AG20443 (cell line): ENCODE measurements at regions not wholly inside any gene's neighbourhood (a gene's known extent, or its start where the extent isn't known, plus 50 kb on each side); places are given as distances from the start of the nearest gene placed in this dataset.
A peak's percentile ranks its signal among the peaks of the same experiment; 100 is the strongest.

Experiments used
- DNase-seq: peaks from one replicate; pipeline ENCODE4 v3.0.0; 2012; ENCODE audit warnings: low spot score, mixed read lengths

DNA sequence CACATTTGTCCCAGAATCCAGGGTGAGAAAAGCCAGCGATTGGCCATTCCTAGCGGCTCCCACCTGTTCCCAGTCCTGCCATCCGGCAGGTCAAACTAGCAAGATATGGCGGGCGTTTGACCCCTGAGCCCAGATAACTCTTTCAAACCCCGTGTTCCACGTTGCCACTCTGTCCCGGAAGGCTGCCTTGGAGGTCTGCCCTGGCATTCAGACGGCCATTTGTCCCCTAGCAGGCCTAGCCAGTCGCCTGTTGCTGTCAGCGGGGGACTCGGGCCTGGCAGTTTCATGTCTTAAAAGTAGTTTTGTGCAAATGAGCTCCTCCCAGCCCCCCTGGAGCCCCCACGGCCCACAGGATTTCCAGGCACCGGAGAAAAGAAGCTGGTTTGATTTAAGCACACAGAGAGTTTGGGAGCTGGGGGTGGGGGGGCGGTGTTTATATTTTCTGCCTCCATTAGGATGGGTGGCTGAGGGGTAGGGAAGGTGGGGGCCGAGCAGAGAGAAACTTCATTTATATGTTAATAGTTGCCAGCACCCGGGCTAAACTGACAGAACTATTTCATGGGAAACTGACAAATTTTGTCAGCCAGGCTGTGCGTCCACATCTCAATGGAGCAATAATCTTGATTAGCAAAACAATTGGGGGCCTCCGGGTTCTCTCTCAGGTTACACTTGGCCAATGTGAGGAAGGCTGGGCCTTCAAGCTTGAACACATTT is 240.9 kb upstream of the SALL1 start:
- no peak for DNase-seq

DNA sequence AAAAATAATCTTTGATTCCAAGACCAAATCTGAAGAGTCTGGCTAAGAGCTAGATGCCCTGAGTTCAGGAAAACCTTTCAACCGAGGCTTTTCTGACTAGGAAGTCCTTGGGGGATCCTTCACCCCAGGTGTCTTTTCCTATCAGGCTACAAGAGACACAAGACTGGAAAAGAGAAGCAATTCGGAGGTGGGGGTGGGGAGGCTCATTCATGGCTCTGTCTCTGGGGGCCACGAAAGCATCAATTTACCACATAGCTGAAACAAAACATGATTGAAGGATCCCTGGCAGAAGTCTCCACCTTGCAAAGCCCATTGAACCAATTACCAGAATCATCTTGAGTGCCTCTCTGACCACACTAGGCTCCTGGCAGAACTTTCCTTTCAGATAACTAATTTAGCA is 239.8 kb upstream of the SALL1 start:
- no peak for DNase-seq

DNA sequence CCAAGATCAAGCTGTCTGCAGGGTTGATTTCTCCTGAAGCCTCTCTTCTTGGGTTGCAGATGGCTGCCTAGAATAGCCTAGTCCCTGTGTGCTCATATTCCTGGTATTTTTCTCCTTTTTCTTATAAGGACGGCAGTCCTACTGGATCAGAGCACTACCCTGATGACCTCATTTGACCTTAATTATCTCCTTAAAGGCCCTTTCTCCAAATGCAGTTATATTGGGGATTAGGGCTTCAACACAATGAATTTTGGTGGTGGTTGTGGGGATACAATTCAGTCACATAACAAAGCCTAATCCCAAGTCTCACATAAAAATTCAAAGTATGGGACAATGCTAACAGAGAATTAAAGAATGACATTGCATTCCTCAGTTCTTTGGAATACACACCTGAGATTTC is 238.8 kb upstream of the SALL1 start:
- DNase-seq = no peak

- DNase-seq = no peak
Measured at GRCh38 chr16:51388516-51388951, 237.5 kb upstream of the SALL1 start.

GRCh38 chr16:51383909-51384308 is 232.8 kb upstream of the SALL1 start:
- DNase-seq = no peak

GRCh38 chr16:51382940-51383339 is 231.9 kb upstream of the SALL1 start:
- no peak for DNase-seq

DNA sequence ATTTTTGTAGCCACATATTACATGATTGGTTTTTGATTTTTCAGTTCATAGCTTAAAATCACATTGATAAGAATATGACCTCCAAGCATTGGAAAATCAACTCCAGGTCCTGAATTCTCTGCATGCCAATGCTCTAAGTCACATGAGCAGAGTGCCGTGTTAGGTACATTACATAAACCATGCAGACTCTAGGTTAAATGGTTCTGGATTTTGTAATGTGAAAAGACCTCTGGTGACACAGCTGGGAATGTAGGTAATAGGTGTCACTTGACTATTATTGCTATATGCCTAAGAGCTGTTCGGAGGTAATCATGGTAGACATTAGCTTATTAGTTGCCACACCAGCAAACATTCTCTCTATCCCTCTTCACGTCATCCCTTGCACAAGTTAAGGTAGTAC is 231.1 kb upstream of the SALL1 start:
- no peak for DNase-seq

GRCh38 chr16:51376080-51376479 is 225.0 kb upstream of the SALL1 start:
- DNase-seq = no peak

DNA sequence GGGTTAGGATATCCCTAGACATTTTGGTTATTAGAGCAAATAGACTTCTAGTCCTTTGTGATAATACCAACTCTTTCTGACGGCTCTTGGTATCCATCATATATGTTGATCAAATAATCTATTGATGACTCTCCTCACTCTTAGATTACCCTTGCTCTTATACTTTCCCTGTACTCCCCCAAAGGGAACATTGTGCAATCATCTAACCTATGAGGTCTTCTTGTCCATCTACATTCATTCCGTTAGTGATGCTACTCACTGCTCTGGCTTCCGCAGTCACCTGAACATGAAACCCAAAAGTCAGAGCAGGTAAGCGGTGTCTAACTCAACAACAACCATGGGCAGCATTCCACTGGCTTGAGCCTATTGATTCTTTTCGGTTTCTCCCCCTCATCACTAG is 223.7 kb upstream of the SALL1 start:
- DNase-seq = no peak

GRCh38 chr16:51374346-51374745 is 223.3 kb upstream of the SALL1 start:
- peak; percentile 84 for DNase-seq

DNA sequence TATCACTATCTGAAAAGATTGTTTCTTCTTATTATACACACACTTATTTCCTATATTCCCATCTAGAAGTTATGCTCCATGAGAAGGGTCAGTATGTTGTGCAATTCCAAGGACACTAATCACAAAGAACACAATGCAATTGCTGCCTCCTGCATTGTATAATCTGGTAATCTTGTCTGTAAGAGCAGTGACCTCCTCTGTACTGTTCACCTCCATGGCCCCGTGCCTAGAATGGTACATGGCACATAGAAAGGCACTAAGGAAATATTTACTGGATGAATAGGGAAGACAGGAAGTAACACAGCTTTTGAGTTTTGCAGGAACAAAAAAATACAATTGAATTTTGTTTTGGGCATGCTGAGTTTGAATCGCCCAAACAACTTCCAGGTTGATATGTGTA is 214.6 kb upstream of the SALL1 start:
- no peak for DNase-seq

- peak; percentile 15 for DNase-seq
Measured at GRCh38 chr16:51359141-51359955, 208.3 kb upstream of the SALL1 start.

- no peak for DNase-seq
Measured at GRCh38 chr16:51357839-51358238, 206.8 kb upstream of the SALL1 start.

DNA sequence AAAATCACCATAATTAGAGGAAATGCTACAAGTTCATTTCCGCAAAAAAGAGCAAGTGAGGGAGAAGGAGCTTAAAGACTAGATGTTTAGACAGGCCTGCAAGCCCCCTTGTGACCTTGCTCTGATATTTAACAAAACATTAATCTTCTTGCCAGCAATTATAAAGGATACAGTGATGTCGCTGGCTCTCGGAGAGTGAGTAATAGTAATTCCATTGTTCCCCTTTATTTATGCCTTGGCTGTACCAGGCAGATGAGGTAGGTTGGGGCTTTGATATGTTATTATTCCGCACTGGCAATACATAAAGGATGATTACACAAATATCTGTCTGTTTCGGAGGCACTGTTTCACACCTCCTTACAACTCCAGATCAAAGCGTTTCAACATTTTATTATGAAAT is 204.8 kb upstream of the SALL1 start:
- DNase-seq = no peak

GRCh38 chr16:51355195-51355594 is 204.1 kb upstream of the SALL1 start:
- no peak for DNase-seq

- DNase-seq = no peak
Measured at GRCh38 chr16:51353055-51353454, 202.0 kb upstream of the SALL1 start.

- DNase-seq = no peak
Measured at GRCh38 chr16:51349626-51350025, 198.6 kb upstream of the SALL1 start.

- DNase-seq = no peak
Measured at GRCh38 chr16:51343411-51343810, 192.3 kb upstream of the SALL1 start.

- DNase-seq = no peak
Measured at GRCh38 chr16:51341204-51341603, 190.1 kb upstream of the SALL1 start.

GRCh38 chr16:51337662-51338061 is 186.6 kb upstream of the SALL1 start:
- DNase-seq = no peak

DNA sequence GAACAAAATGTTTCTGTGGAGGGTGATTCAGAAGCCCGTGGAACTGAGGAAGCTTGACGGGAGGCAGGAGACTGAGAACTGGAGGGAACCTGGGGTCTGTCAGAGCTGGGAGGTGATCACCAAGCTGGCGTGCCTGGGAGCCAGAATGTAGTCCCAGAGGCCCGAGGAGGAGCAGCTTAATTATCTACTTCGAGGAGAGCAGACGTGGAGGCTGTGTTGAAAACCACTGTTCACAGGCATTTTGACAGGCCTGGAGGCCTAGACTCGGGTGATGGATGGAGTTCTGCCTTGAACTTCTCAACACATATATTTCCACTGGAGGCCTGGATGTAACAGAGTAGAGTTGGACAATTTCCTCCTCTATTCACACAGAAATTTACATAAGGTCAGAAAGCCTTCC is 177.7 kb upstream of the SALL1 start:
- DNase-seq = no peak

DNA sequence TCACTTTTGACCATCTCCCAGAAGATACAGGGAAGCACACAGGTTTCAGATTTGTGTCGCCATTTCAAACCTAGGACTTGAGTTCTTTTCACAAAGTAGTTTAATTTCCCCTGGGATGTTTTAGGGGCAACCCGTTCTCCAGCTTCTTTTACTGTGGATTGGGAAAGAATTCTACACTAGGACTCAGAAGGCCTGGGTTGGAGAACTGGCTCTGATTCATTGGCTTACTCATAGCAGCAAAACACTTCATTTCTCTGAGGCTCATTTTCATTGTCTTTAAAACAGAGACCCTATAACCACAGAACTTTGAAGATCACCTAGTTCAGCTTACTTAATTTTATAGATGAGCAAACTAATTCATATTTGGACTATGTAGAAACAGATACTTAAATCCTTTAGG is 175.9 kb upstream of the SALL1 start:
- DNase-seq = peak; percentile 66

DNA sequence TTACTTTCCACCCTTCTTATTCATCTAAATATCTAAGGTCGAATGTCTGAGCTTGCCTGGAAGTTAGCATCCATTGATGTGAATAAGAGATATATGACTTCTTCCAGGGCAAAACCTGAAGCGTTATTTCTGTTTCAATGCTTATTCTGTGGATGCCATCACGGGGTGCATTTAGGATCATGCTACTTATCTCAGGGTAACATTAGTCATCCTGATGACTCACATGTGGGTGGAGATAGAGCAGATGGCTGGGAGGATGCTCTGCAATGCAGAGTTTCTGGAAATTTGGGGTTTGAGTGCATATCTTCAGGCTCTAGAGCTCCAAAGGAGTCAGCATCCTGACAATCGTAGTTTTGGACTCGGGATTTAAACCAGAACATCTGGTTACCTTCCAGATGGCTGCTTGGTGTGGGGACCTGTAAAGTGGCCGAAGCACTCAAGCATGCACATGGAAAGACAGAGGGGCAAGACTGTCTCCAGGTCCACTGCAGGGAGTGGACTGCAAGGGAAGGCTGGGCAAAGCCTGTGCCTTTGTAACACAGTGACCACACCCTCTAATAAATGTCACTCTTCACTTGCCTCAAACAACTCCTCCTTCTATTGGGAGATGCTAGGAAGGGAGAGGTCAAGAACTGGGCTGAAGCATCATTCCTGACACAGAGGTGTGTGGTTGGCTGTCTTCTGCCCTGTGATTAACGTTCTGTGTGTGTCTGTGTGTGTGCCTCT is 175.2 kb upstream of the SALL1 start:
- DNase-seq = peak; percentile 78
